NOMO-1 treated with dmso at 0.1 percent for 144 hours (cell line): ENCODE measurements at regions not wholly inside any gene's neighbourhood (a gene's known extent, or its start where the extent isn't known, plus 50 kb on each side); places are given as distances from the start of the nearest gene placed in this dataset.

Experiments used
- DNase-seq: peaks from one replicate; lab custom pipeline; 2025; ENCODE audit not compliant: unreplicated experiment; lab: John Stamatoyannopoulos, UW

GRCh38 chr15:26378304-26378703 lies 394.6 kb downstream of the GABRB3 start:
- DNase-seq: no peak

DNA sequence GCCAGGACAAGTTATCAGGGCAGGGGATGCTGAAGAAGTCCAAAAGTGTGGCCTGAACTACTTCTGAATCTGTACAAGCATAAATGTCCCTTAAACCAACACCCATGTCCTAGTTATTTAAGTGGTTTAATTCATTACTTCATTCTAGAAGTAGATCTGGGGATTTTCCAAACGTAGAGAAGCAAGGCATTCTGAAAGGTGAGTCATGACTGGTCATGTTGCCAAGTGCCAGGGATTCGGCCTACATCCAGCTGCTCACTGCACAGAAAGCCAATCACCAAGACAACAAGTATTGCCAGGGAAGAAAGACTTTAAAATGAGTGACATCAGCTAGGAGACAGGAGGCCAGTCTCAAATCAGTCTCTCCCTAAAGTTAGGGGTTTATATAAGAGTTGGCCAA lies 396.6 kb downstream of the GABRB3 start:
- no peak for DNase-seq

DNA sequence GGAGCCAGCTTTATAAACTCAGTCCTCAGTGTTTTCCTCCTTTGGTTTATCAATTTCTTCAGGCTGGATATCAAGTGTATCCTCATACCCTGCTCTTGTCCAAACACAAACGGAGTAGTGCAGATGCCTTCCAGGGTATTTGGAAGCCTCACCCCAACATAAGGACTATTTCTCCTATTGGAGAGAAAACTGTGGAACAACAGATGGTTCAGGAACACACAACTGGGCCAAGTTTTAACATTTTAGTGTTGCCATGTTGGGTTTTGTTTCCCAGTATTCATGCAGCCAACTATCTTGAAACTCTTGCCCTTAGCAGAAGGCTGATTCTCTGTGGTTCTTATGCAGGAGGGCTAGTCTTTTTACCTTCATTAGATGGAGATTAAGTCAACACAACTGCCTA lies 398.1 kb downstream of the GABRB3 start:
- no peak for DNase-seq

- DNase-seq: no peak
Measured at GRCh38 chr15:26372706-26373105, 400.2 kb downstream of the GABRB3 start.

DNA sequence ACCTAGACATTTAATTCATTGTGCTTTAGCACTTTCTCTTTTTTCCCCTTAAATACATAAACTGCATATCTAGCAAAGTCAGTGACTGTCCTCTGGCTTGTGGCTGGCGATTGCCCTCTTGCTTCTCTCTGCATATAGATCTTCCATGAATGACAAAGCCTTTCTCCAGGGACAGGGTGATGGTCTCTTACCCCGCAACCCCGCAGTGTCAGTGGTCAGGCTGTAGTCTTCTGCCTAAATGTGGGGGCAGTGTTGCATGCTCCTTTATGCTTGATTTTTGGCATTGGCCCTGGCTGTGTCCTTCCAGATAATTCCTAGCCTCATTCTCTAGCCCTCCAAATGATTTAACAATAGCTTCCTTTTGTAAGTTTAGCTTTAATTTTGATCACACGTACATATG lies 407.8 kb downstream of the GABRB3 start:
- DNase-seq: no peak

DNA sequence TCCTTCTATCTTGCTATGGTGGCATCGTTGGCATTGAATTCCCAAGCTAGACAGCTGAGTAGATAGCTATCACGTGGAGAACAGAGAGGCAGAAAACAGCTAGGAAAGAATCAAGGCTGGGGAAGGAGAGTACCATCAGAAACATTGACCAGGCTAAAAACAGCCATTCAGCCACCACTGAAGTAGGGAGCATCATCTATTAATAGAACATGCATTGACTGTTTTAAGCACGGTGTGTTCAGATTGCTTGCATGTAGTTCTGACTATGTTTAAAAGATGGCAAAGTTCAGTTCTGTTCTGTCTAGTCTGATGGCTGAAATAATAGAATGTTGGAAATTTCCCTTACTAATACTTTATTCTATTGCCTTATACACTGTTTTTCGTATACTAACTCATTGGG lies 413.0 kb downstream of the GABRB3 start:
- no peak for DNase-seq

DNA sequence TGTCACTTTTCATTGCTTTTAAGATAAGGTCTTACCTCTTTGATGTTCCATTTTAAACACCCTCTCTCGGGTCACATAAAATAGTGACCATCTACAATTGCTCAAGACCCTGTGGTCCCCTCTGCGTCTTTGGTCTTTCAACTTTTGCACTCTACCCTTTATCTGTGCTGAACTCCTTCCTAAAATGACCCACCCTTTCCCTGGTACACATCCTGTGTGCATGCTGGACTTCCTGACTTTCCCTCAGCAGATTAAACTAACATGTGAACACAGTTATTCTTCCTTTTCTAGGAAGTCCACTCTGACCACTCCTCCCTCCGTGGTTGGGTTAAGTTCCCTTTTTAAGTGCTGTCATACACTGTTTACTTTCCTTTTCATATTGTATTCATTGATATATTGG lies 414.2 kb downstream of the GABRB3 start:
- DNase-seq: no peak

- DNase-seq: no peak
Measured at GRCh38 chr15:26357653-26358052, 415.2 kb downstream of the GABRB3 start.

GRCh38 chr15:26355472-26356074 lies 417.3 kb downstream of the GABRB3 start:
- DNase-seq: no peak

DNA sequence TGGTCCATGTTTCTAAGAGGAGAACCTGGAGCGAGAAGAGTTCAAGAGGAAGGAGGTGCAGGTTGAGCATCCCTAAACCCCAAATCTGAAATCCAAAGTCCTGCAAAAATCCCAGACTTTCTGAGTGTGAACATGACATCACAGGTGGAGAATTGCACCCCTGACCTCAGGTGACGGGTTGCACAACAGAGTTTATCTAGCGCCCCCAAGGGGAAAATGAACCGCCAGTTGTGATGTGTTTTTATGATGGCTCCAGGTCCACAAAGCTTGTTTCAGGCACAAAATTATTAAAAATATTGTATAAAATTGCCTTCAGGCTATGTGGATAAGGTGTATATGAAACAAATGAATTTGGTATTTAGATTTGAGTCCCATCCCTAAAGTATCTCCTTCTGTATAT lies 420.0 kb downstream of the GABRB3 start:
- DNase-seq: no peak

DNA sequence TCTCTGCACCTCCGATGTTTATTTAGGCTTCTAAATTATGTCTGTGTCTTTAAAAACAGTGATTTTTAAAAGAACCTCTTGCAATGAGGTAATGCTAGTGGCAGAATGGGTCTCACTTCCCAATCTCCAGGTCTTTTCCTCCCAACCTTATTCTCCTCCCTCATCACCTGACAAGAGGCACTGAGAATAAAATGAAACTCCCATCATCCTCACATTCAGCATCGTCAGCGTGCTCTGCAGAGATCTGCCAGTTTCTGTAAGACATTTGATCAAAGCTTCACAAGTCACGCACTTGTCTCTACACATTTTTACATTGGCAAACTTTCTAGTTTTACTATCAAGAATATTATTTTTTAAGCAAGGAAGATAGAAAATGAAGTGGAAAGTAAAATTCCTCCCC lies 420.5 kb downstream of the GABRB3 start:
- no peak for DNase-seq

DNA sequence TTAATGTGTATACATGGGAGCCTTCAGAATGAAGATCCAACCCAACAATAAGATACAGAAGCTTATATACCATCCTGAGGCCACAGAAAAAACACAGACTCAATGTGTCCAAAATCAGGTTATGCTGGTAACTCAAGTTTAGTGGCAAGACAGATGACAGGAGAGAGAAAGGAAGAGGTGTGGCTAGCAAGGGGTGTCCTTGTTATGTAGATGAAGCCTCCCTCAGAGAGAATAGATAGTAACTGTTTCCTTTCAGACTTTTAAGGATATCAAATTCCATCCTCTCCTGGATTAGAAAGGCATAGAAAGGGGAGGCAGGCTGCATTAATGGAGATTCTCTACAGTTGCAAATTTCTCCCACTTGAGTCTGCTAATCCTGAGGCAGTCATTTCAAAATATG lies 447.4 kb downstream of the GABRB3 start:
- DNase-seq: no peak

- DNase-seq: no peak
Measured at GRCh38 chr15:26323566-26323965, 449.3 kb downstream of the GABRB3 start.

DNA sequence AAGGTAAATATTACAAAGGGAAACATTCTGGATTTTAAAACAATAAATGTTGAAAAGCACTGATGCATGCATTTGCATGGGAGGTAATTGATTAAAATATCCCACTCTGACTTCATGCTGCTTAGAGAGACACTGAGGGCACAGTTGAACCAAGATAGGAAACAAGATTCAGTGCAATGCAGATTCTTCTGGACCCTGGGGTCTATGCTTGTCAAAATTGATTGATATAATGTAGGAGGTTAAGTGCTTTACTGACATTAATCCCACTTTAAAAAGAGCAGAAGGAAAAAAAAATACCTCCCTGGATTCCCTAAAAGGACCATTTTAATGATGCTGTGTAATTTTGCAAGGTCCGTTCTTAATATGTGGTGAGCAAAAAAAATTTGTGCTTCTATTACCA lies 454.2 kb downstream of the GABRB3 start:
- DNase-seq: no peak

GRCh38 chr15:26314577-26314976 lies 451.4 kb upstream of the ATP10A start:
- DNase-seq: no peak

- no peak for DNase-seq
Measured at GRCh38 chr15:26311710-26312236, 448.6 kb upstream of the ATP10A start.

- DNase-seq: no peak
Measured at GRCh38 chr15:26298659-26299170, 435.6 kb upstream of the ATP10A start.

GRCh38 chr15:26298010-26298658 lies 435.0 kb upstream of the ATP10A start:
- DNase-seq: no peak

DNA sequence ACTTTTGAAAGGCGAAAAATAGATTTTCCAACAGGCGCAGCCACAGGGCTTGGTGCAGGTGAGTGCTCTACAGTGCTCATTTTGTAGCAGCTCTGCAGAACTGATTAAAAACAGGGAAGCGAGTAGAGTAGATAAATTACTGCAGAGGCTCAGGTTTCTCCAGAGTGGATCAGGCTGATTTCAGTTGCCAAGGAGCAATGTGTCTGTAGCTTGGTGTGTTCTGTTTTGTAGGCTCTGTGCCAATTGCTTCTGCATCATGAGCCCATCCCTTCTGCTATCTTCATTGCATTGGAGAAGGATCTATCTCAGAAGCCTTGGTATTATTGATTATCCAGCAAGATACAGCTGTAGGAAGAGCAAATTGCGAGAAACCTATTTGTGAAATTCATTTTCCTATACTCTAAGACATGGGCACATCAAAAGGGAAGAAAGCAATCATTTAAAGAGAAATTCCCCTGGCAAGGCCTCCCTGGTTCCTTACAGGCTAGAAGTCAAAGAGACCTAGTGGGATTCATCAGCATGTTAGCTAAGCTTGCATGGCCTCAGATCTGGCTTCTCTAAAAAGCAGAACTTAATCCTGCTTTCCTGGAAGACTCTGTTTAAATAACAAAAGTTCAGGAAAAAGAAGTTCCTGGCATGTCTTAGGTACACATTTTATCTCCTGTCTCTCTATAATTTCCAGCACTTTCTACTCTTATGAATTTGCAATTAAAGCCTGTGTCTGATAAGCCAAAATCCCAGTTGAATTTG lies 432.4 kb upstream of the ATP10A start:
- no peak for DNase-seq

DNA sequence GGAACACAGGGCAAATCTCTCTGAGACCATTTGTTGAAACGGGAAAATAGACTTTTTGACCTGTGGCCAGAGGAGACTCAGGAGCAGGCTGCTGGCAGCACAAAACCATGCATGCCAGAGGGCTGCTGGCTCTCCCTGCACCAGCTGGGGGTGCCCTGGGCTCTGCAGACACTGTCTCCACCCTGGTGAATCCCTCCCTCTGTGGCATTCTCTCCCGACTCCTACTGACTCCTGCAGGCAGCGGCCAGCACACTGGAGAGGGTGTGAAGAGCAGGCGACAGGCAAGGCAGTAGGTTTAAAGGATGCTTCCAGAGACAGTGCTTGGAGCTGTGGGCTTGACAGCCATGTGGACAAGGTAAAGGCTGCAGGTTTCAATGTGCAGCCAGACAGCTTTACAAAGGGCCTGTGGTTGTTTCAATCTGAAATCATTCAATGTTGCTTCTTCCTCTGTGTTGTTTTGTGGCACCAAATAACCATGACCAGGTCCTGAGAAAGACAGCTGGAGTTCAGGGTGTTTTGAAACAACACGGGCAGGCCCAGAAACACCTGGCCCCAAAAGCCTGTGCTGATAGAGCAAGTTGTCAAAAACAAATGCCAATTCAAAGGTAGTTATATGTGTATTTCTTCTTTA lies 431.0 kb upstream of the ATP10A start:
- no peak for DNase-seq

DNA sequence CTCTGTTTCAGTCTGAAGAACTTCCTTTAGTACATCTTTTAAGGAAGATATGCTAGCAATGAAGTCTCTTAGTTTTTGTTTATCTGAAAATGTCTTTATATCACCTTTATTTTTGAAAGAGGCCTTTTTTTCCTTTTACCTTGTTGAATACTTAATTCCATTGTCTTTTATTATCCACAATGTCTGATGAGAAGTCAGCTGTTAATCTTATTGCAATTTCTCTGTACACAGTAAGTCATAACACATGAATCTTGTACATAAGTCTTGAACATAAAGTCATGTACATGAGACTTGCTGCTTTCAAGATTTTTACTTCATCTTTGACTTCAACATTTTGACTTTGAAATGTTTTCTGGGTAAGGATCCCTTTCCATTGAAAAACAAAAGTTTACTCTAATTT lies 424.3 kb upstream of the ATP10A start:
- DNase-seq: no peak

- DNase-seq: no peak
Measured at GRCh38 chr15:26280281-26280680, 417.2 kb upstream of the ATP10A start.
